ENCODE measurements at regions not wholly inside any gene's neighbourhood (a gene's known extent, or its start where the extent isn't known, plus 50 kb on each side); places are given as distances from the start of the nearest gene placed in this dataset.

DNA sequence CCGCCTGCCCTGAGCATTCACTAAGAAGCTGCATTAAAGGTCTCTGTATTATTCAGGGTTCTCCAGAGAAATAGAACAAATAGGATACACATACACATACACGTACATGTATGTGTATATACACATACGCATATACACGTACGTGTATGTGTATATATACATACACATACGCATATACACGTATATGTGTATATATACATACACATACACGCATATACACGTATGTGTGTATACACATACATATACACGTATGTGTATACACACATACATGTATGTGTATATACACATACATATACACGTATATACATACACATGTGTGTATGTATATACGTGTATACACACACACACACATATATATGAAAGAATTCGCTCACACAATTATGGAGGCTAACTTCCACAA is 108.9 kb upstream of the BARHL2 start:
- no peak overlapping the region for H3K27ac ChIP-seq
- DNase-seq (ENCODE audit: extremely low spot score in 2 of 2) = no peak
- no peak overlapping the region for H3K4me3 ChIP-seq
- H3K4me1 ChIP-seq = no peaks in the 10 kb centered on the region
- TF ChIP-seq POLR2AphosphoS5 (IDR thresholded peaks at IDR 0.05; ENCODE audit: insufficient read depth in 1 of 2, low read depth in 1 of 2) = no peak
- TF ChIP-seq CTCF (IDR thresholded peaks at IDR 0.05) = no peak
- TF ChIP-seq POLR2A (IDR thresholded peaks at IDR 0.05) = no peak
- no peaks in the 10 kb centered on the region for H3K9me3 ChIP-seq
- no peaks in the 10 kb centered on the region for H3K36me3 ChIP-seq
- H3K27me3 ChIP-seq = no peaks in the 10 kb centered on the region
- intact Hi-C loops (cut with DNase I) = no loop called here

- H3K4me1 ChIP-seq = no peaks in the 10 kb centered on the region
- no peak overlapping the region for H3K27ac ChIP-seq
- intact Hi-C loops (cut with DNase I) = no loop called here
- no peak for DNase-seq (ENCODE audit: extremely low spot score in 2 of 2)
- no peak overlapping the region for H3K4me3 ChIP-seq
- H3K9me3 ChIP-seq = no peaks in the 10 kb centered on the region
- H3K36me3 ChIP-seq = no peaks in the 10 kb centered on the region
- TF ChIP-seq POLR2AphosphoS5 (IDR thresholded peaks at IDR 0.05; ENCODE audit: insufficient read depth in 1 of 2, low read depth in 1 of 2) (no peak), CTCF (IDR thresholded peaks at IDR 0.05) (no peak), POLR2A (IDR thresholded peaks at IDR 0.05) (no peak)
- H3K27me3 ChIP-seq = no peaks in the 10 kb centered on the region
These were observed 107.4 kb upstream of the BARHL2 start for GRCh38 chr1:90824551-90824950.

- Histone ChIP-seq H3K4me1 (no peaks in the 10 kb centered on the region), H3K27ac (no peak overlapping the region), H3K9me3 (no peaks in the 10 kb centered on the region), H3K27me3 (no peaks in the 10 kb centered on the region), H3K4me3 (no peak overlapping the region), H3K36me3 (no peaks in the 10 kb centered on the region)
- intact Hi-C loops (cut with DNase I) = no loop called here
- DNase-seq (ENCODE audit: extremely low spot score in 2 of 2) = no peak
- TF ChIP-seq POLR2A (IDR thresholded peaks at IDR 0.05) (no peak), CTCF (IDR thresholded peaks at IDR 0.05) (no peak), POLR2AphosphoS5 (IDR thresholded peaks at IDR 0.05; ENCODE audit: insufficient read depth in 1 of 2, low read depth in 1 of 2) (no peak)
These were observed 106.6 kb upstream of the BARHL2 start for GRCh38 chr1:90823686-90824085.

DNA sequence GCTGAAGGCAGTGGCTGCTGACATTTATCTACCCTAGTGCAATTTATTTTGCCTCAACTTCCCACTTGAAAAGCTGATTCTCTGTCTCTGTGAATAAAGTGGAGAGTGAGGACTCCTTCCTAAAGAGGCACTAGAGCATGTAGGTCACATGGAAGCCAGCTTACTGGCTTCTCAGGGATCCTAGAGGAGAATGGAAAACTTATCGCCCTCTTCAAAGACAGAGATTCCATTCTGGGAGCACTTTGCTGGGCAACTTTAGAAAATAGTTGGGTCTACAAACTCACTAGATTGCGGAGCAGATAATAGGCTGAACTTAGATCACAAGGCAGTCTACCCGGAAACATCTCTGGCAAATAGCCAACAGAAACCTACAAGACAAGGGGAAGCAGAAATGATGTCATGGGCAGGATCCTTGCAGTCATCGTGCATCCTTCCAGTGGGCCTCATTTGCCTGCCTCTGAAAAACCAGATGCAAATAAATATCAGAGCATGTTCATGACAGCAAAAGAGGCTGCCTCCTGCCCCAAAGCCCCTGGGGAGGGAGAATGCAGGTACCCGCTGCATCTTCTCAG is 104.8 kb upstream of the BARHL2 start:
- intact Hi-C loops (cut with DNase I) = no loop called here
- no peak for TF ChIP-seq POLR2A (IDR thresholded peaks at IDR 0.05)
- TF ChIP-seq CTCF (IDR thresholded peaks at IDR 0.05) = no peak
- TF ChIP-seq POLR2AphosphoS5 (IDR thresholded peaks at IDR 0.05; ENCODE audit: insufficient read depth in 1 of 2, low read depth in 1 of 2) = no peak
- Histone ChIP-seq H3K4me3 (no peak overlapping the region), H3K9me3 (no peaks in the 10 kb centered on the region), H3K27me3 (no peaks in the 10 kb centered on the region), H3K27ac (no peak overlapping the region), H3K4me1 (no peaks in the 10 kb centered on the region), H3K36me3 (no peaks in the 10 kb centered on the region)
- DNase-seq (ENCODE audit: extremely low spot score in 2 of 2) = no peak

DNA sequence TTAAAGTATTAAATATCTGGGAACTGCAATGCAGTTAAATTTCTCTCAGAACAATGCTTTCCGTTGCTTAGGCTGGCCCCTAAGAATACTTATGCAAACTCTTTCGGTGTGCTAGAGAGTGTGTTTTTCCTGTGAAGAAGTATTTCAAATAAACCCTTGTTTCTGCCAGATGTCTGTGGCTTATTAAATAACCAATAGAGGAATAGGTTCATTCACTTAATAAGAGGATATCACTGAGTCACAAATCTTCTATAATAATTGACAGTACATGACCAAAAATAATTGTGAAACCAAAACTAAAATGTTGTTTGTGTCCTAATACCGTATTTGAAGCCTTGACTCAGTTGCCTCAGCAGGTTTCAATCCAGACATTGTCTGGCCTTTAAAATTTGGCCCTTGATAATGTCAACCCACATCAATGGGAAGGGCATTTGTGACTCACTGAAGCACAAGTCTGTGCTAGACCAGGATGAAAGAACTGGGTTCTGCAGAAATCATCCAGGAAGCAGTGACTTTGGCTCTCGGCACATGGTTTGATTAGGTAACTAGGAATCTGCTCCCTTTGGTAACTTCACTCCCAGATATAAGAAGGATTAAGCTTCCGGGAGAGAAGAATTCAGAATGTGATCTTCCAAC is 104.2 kb upstream of the BARHL2 start:
- no peaks in the 10 kb centered on the region for H3K9me3 ChIP-seq
- H3K4me3 ChIP-seq = no peak overlapping the region
- no peaks in the 10 kb centered on the region for H3K36me3 ChIP-seq
- intact Hi-C loops (cut with DNase I) = no loop called here
- H3K4me1 ChIP-seq = no peaks in the 10 kb centered on the region
- no peak for DNase-seq (ENCODE audit: extremely low spot score in 2 of 2)
- H3K27me3 ChIP-seq = no peaks in the 10 kb centered on the region
- TF ChIP-seq POLR2AphosphoS5 (IDR thresholded peaks at IDR 0.05; ENCODE audit: insufficient read depth in 1 of 2, low read depth in 1 of 2) (no peak), CTCF (IDR thresholded peaks at IDR 0.05) (no peak)
- no peak overlapping the region for H3K27ac ChIP-seq

Measured in vagina (tissue), 2 donors.